KMS-11 (cell line): ENCODE measurements at regions not wholly inside any gene's neighbourhood (a gene's known extent, or its start where the extent isn't known, plus 50 kb on each side); places are given as distances from the start of the nearest gene placed in this dataset.

Source experiments
- H2AFZ ChIP-seq: fragments of 200-600 bp; sonication (generic); 2 replicates; pipeline ENCODE4 v1.6.1; 2016; ENCODE audit warnings: antibody characterized with exemption, mixed run types, low read depth
- H3K27ac ChIP-seq: fragments of 200-600 bp; sonication (generic); 2 replicates; pipeline ENCODE4 v1.6.1; 2016; ENCODE audit warnings: mild to moderate bottlenecking, mixed run types
- H3K27me3 ChIP-seq: fragments of 200-600 bp; sonication (generic); 2 replicates; pipeline ENCODE4 v1.6.1; 2017; ENCODE audit warnings: mild to moderate bottlenecking, low read depth, mixed run types, moderate library complexity; ENCODE audit not compliant: insufficient read depth
- H3K36me3 ChIP-seq: fragments of 200-600 bp; sonication (generic); 2 replicates; pipeline ENCODE4 v1.6.1; 2017; ENCODE audit warnings: mild to moderate bottlenecking, mixed run types; ENCODE audit not compliant: insufficient read depth
- H3K4me1 ChIP-seq: fragments of 200-600 bp; sonication (generic); 2 replicates; pipeline ENCODE4 v1.6.1; 2016; ENCODE audit warnings: mild to moderate bottlenecking, low read depth, mixed run types; ENCODE audit not compliant: poor library complexity, severe bottlenecking
- H3K4me2 ChIP-seq: fragments of 200-600 bp; sonication (generic); 2 replicates; pipeline ENCODE4 v1.7.0; 2016; ENCODE audit warnings: mild to moderate bottlenecking, mixed run types
- H3K4me3 ChIP-seq: fragments of 200-600 bp; sonication (generic); IDR thresholded peaks from 2 replicates; pipeline ENCODE4 v1.6.1; 2017; ENCODE audit warnings: low read depth, low read length, mixed read lengths; ENCODE audit not compliant: insufficient read depth
- H3K79me2 ChIP-seq: fragments of 200-600 bp; sonication (generic); 2 replicates; pipeline ENCODE4 v1.6.1; 2016; ENCODE audit warnings: low read depth, mixed run types; ENCODE audit not compliant: insufficient read depth
- H3K9ac ChIP-seq: fragments of 200-600 bp; sonication (generic); 2 replicates; pipeline ENCODE4 v1.6.1; 2016; ENCODE audit warnings: mild to moderate bottlenecking, mixed run types
- H4K20me1 ChIP-seq: fragments of 200-600 bp; sonication (generic); 2 replicates; pipeline ENCODE4 v1.6.1; 2016; ENCODE audit warnings: mild to moderate bottlenecking, mixed run types; ENCODE audit not compliant: insufficient read depth
- TF ChIP-seq, protein P1 (sequence below): fragments of 200-600 bp; sonication (generic); conservative IDR thresholded peaks from 2 replicates; pipeline ENCODE4 v1.6.1; 2017; ENCODE audit warnings: low read depth, mild to moderate bottlenecking, antibody characterized with exemption, low read length, moderate library complexity, mixed read lengths

DNA sequence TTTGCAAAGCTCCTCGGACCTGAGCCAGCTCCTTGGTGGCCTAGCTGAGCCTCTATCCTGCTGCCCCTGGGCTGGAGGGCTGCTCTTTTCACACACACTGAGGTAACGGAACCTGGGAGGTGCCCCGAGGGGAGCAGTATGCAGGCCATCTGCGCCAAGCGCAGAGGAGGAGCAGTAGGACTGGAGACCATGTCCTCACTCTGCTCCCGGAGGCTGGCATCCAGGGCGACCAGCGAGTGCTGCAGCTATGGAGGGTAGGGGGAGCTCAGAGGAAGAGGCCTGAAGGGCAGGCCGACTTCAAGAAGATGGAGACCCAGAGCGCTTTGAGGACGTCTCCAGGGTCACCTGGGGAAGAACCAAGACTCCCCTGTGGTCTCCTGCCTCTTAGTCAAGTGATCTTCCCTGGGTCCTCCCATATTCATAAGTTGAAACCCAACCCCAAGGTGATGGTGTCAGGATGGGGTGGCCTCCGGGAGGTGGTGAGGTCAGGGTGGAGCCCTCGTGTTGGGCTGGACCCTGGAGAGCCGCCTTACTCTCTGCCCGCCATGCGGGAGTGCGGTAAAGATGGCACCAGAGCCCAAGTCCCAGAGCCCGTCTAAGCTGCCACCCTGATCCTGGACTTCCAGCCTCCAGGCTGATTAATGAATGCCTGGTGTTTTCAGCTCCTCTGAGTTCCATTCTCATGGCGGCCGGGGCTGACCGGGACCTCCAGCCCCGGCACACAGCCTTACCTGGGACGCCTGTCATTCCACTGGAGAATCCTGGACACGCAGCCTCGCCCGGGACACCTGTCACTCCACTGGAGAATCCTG is 160.7 kb downstream of the NDUFA10 start:
- H3K4me3 ChIP-seq, result no peak overlapping the region
- no peak overlapping the region for H3K27ac ChIP-seq
- TF ChIP-seq, protein P1, sequence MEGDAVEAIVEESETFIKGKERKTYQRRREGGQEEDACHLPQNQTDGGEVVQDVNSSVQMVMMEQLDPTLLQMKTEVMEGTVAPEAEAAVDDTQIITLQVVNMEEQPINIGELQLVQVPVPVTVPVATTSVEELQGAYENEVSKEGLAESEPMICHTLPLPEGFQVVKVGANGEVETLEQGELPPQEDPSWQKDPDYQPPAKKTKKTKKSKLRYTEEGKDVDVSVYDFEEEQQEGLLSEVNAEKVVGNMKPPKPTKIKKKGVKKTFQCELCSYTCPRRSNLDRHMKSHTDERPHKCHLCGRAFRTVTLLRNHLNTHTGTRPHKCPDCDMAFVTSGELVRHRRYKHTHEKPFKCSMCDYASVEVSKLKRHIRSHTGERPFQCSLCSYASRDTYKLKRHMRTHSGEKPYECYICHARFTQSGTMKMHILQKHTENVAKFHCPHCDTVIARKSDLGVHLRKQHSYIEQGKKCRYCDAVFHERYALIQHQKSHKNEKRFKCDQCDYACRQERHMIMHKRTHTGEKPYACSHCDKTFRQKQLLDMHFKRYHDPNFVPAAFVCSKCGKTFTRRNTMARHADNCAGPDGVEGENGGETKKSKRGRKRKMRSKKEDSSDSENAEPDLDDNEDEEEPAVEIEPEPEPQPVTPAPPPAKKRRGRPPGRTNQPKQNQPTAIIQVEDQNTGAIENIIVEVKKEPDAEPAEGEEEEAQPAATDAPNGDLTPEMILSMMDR, result no peak
- H3K79me2 ChIP-seq, result no peaks in the 10 kb centered on the region
- no peaks in the 10 kb centered on the region for H3K27me3 ChIP-seq
- H4K20me1 ChIP-seq, result no peaks in the 10 kb centered on the region
- no peaks in the 10 kb centered on the region for H3K4me1 ChIP-seq
- no peaks in the 10 kb centered on the region for H3K36me3 ChIP-seq
- no peak overlapping the region for H2AFZ ChIP-seq
- H3K4me2 ChIP-seq, result no peak overlapping the region
- no peak overlapping the region for H3K9ac ChIP-seq

DNA sequence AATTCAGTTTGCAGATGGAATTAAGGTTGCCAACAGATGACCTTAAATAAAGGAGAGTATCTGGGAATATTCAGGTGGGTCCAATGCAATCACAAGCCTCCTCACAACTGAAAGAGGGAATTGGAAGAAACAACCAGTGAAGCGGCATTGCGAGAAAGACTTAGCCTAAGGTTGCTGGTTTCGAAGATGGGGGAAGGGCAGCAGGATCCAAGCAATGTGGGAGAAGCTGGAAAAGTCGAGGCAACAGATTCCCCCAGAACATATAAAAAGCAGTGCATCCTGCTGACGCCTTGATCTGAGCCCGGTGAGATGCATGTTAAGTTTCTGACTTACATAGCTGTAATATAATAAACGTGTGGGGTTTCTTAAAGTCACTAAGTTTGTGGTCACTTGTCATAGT is 162.5 kb downstream of the NDUFA10 start:
- TF ChIP-seq, protein P1, result no peak
- Histone ChIP-seq H3K27me3 (no peaks in the 10 kb centered on the region), H3K36me3 (no peaks in the 10 kb centered on the region), H3K4me3 (no peak overlapping the region), H3K27ac (no peak overlapping the region), H3K9ac (no peak overlapping the region), H3K79me2 (no peaks in the 10 kb centered on the region), H4K20me1 (no peaks in the 10 kb centered on the region), H2AFZ (no peak overlapping the region), H3K4me2 (no peak overlapping the region), H3K4me1 (no peaks in the 10 kb centered on the region)

DNA sequence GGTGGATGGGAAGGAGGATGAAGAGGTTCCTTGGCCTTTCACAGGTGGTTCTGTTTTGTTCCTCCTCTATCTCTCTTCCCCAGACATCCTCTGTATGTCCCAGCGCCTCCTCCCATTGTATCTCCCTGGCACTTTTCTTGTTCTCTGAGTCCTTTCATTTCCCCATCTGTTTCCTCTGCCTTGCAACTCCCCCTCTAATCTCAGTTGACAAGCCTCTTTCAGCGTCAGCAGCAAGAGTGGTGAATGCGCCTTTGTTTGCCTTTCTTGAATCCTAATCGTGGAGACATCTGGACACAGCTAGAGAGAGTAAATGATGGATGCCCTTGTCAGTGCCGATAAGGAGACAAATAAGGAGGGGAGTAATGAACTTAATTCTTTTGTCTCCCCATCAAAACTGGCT is 167.0 kb downstream of the NDUFA10 start:
- H3K27me3 ChIP-seq, result no peaks in the 10 kb centered on the region
- H4K20me1 ChIP-seq, result no peaks in the 10 kb centered on the region
- no peaks in the 10 kb centered on the region for H3K4me1 ChIP-seq
- no peak overlapping the region for H3K9ac ChIP-seq
- TF ChIP-seq, protein P1, result no peak
- no peak overlapping the region for H3K27ac ChIP-seq
- H3K79me2 ChIP-seq, result no peaks in the 10 kb centered on the region
- H2AFZ ChIP-seq, result no peak overlapping the region
- H3K36me3 ChIP-seq, result no peaks in the 10 kb centered on the region
- H3K4me2 ChIP-seq, result no peak overlapping the region
- H3K4me3 ChIP-seq, result no peak overlapping the region

DNA sequence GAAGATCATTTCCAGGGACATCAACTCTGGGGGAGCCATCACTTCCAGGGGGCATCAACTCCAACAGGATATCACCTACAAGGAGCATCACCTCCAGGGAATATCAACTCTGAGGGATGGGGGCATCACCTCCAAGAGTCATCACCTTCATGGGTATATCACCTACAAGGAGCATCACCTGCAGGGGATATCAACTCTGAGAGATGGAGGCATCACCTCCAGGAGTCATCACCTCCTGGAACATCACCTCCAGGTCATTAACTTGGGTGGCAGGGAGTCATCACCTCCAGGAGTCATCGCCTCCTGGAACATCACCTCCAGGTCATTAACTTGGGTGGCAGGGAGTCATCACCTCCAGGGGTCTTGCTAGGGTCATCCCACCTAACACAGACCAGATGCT is 167.6 kb downstream of the NDUFA10 start:
- Histone ChIP-seq H3K9ac (no peak overlapping the region), H3K4me2 (no peak overlapping the region), H3K36me3 (no peaks in the 10 kb centered on the region), H3K27ac (no peak overlapping the region), H3K79me2 (no peaks in the 10 kb centered on the region), H4K20me1 (no peaks in the 10 kb centered on the region), H2AFZ (no peak overlapping the region), H3K27me3 (no peaks in the 10 kb centered on the region), H3K4me1 (no peaks in the 10 kb centered on the region), H3K4me3 (no peak overlapping the region)
- TF ChIP-seq, protein P1, result no peak
